ENCODE measurements at regions not wholly inside any gene's neighbourhood (a gene's known extent, or its start where the extent isn't known, plus 50 kb on each side); places are given as distances from the start of the nearest gene placed in this dataset.

- intact Hi-C loops (cut with DNase I): no loop called here
- whole genome bisulfite sequencing, 2 donors: 93% methylated on average over 5 of the region's 5 CpGs
- no peak overlapping the region for H3K4me3 ChIP-seq
- TF ChIP-seq, protein P1, sequence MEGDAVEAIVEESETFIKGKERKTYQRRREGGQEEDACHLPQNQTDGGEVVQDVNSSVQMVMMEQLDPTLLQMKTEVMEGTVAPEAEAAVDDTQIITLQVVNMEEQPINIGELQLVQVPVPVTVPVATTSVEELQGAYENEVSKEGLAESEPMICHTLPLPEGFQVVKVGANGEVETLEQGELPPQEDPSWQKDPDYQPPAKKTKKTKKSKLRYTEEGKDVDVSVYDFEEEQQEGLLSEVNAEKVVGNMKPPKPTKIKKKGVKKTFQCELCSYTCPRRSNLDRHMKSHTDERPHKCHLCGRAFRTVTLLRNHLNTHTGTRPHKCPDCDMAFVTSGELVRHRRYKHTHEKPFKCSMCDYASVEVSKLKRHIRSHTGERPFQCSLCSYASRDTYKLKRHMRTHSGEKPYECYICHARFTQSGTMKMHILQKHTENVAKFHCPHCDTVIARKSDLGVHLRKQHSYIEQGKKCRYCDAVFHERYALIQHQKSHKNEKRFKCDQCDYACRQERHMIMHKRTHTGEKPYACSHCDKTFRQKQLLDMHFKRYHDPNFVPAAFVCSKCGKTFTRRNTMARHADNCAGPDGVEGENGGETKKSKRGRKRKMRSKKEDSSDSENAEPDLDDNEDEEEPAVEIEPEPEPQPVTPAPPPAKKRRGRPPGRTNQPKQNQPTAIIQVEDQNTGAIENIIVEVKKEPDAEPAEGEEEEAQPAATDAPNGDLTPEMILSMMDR (IDR thresholded peaks at IDR 0.05): no peak
- ATAC-seq: no peak
- no peak overlapping the region for H3K27ac ChIP-seq
- no peaks in the 10 kb centered on the region for H3K27me3 ChIP-seq
- DNase-seq: no peak
- peaks cover 0 to 2% (median 0%) of the 10 kb centered on the region in 9 donors for H3K4me1 ChIP-seq
- no peaks in the 10 kb centered on the region for H3K36me3 ChIP-seq
- H3K9me3 ChIP-seq: no peaks in the 10 kb centered on the region
Observed at GRCh38 chr5:93240228-93240834, 340.7 kb downstream of the NR2F1-AS1 start.

DNA sequence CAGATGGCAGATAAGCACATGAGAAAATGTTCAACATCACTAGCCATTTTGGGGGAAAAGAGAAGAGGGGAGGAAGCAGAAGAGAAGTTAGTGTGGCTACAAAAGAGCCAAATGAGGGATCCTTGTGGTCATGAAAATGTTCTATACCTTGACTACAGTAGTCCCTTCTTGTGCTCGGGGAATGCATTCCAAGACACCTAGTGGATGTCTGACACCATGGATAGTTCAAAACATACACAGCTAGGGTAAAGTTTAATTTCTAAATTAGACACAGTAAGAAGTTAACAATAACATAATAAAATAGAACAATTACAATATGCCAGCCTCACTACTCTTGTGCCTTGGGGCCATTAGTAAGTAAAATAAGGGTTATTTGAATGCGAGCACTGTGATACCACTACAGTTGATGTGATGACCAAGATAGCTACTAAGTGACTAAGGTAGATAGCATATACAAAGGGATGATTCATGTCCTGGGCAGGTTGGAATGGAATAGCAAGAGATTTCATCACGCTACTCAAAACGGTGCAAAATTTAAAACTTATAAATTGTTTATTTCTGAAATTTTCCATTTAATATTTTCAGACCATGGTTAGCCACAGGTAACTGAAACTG lies 344.1 kb downstream of the NR2F1-AS1 start:
- H3K36me3 ChIP-seq: no peaks in the 10 kb centered on the region
- intact Hi-C loops (cut with DNase I): no loop called here
- no peaks in the 10 kb centered on the region for H3K27me3 ChIP-seq
- TF ChIP-seq, protein P1 (IDR thresholded peaks at IDR 0.05): no peak
- H3K27ac ChIP-seq: no peak overlapping the region
- peaks cover 0 to 8% (median 0%) of the 10 kb centered on the region in 11 donors for H3K9me3 ChIP-seq
- DNase-seq (no peak), ATAC-seq (no peak)
- 93 to 98% methylated on average over 4 of the region's 4 CpGs for WGBS, 2 donors
- no peaks in the 10 kb centered on the region for H3K4me1 ChIP-seq
- no peak overlapping the region for H3K4me3 ChIP-seq

- Histone ChIP-seq H3K36me3 (no peaks in the 10 kb centered on the region), H3K9me3 (peaks cover 0 to 8% (median 0%) of the 10 kb centered on the region in 11 donors), H3K4me1 (no peaks in the 10 kb centered on the region), H3K27me3 (no peaks in the 10 kb centered on the region), H3K4me3 (no peak overlapping the region), H3K27ac (no peak overlapping the region)
- WGBS, 2 donors: 92% methylated on average over 1 of the region's 1 CpG
- no peak for ATAC-seq
- intact Hi-C loops (cut with DNase I): no loop called here
- no peak for DNase-seq
- TF ChIP-seq, protein P1 (IDR thresholded peaks at IDR 0.05): no peak
Observed at GRCh38 chr5:93235761-93236160, 345.3 kb downstream of the NR2F1-AS1 start.

GRCh38 chr5:93226202-93226735 lies 354.8 kb downstream of the NR2F1-AS1 start:
- intact Hi-C loops (cut with DNase I): no loop called here
- 71 to 88% methylated on average over 1 of the region's 1 CpG for WGBS, 2 donors
- Histone ChIP-seq H3K27me3 (no peaks in the 10 kb centered on the region), H3K9me3 (no peaks in the 10 kb centered on the region), H3K27ac (no peak overlapping the region), H3K4me1 (no peaks in the 10 kb centered on the region), H3K4me3 (no peak overlapping the region), H3K36me3 (no peaks in the 10 kb centered on the region)
- TF ChIP-seq, protein P1 (IDR thresholded peaks at IDR 0.05): no peak
- ATAC-seq (no peak), DNase-seq (no peak)

Data from heart right ventricle (tissue), 16 donors.